GM18909 (cell line): ENCODE measurements at regions not wholly inside any gene's neighbourhood (a gene's known extent, or its start where the extent isn't known, plus 50 kb on each side); places are given as distances from the start of the nearest gene placed in this dataset.

Source experiments
- ATAC-seq: cut with Tn5 transposase; IDR thresholded peaks from one replicate; pipeline ENCODE4 v1.9.1; 2021; ENCODE audit warnings: mild to moderate bottlenecking; ENCODE audit not compliant: unreplicated experiment, poor library complexity

DNA sequence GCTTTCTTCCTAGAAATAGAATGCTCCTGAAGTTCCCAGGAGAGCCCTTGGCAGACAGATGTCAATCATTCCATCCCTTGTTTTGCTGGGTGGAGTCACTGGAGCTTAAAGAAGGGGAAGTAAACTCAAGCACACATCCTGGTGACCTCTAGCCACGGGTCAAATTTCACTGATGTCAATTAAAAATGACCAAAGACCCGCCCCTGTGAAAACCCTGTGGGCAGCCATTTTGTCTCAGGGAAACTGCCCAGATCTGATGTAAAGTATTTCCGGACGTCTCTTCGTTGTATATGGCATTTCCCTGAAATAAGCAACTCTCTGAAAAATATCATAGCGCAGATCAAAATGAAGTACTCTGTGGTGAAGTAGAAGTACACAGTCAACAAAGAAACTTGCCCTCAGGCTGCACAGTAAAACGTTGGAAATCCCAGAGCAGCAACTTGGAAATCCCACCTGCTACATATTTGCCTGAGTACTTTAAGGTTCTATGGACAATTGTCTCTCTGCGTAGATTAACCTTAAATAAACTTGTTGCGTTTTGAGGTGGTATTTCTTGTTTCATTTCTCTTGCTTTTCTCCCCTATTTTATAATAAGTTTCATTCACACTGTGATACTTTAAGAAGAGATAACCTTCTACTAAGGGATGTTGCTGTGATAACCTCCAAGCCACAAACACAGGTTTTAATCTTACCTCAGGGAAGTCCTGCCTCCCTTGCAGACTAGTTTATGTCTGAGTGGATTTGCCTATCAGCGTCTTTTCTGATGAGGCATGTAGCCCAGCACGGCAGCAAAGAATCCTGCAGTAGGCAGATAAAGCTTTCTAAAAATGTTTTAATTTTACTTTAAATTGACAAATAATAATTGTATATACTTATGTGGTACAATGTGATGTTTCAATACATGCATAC, 60.9 kb upstream of the PIP5K1B start:
- ATAC-seq = peak; percentile 74

DNA sequence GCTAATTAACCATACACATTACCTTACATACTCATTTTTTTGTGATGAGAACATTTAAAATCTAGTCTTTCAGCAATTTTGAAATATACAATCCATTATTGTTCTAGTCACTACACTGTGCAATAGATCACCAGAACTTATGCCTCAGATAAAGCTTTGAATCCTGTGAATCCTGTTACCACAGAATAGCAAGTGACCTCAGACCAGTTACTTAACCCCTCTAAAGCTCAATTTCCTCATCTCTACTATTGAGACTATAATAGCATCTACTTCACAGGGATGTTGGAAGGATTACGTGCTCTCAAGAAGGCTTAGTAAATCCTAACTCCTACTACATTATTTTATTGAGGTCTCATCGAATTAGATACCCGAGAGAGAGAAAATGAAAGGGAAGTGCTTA, 60.2 kb upstream of the PIP5K1B start:
- ATAC-seq = no peak

DNA sequence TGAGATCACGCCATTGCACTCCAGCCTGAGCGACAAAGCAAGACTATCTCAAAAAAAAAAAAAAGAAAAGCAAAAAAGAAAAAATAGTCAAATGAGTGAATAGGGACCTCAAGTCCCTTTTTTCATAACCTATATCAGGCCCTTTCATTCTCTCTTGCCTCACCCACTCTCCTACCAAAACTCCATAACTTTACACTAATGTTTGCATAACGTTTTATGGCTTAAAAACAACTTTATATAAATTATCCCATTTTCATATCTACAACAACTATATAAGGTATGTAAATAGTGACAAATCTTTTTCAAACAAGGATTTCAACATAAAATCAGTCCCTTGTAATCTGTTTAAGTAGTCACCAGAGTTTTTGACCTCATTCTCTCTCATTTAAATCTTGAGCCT, 56.9 kb upstream of the PIP5K1B start:
- ATAC-seq = no peak

DNA sequence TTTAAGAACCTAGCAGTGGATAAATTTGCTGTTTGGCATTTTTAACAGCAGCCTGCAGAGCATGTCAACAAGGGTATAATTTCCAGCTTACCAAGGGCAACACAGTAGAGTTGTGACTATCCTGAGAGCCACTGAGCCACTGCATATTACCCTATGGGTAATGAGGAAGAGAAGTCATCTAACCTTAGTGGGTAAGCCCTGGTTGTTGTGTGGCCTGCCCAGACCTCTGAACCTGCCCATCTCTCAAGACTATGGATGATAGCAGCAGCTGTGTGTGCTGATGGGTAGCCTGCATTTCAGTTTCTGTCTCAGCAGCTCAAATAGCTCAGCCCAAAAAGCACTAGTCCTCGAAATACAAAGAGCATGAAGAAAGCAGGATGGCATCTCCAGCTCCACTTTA, 56.1 kb upstream of the PIP5K1B start:
- ATAC-seq = peak; percentile 32

DNA sequence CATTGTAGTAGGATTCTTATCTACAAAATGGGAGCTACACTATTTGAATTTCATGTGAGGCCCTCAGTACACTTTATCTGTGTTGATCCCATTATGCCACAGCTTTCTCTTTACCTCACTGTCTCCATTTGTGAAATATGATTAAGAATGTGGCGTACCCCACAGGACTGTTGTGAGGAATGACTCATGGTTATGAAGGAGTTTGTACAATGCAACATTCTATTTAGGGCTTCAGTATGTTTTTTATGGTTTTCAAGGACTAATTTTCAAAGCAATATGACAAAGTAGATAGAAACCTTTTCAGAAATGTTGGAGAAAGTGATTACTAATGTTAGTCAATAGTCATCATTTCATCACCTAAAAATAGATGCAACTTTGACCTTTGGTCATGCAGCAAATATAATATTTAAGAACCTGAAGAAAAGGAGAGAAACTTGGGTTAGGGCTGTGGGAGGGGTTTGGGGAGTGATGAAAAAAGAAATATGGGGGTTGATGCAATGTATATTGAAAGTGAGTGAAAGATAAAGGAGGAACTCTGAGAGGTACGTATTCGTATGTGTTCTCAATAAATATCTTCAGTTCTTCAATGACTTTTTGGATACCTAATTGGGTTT, 53.7 kb upstream of the PIP5K1B start:
- no peak for ATAC-seq

DNA sequence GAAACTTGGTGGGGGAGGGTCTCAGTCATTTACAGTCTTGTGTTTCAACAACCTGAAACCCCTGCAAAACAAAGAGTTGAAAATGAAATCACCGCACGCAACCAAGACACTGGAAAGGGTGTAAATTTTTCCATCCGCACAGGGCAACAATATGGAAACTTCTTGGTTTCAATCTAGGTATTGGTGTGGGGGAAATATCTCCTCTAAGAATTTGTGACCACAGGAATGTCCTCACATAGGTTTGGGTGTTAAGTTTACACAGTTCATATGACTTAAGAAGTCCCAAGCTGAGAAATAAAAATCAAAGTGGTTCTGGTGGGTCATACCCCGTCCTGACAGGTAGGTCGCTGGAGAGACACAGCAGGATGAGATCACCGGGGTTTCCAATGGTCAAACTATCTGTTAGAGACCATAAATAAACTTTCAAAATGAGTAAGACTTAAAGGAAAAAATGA, 51.9 kb upstream of the PIP5K1B start:
- peak; percentile 85 for ATAC-seq

DNA sequence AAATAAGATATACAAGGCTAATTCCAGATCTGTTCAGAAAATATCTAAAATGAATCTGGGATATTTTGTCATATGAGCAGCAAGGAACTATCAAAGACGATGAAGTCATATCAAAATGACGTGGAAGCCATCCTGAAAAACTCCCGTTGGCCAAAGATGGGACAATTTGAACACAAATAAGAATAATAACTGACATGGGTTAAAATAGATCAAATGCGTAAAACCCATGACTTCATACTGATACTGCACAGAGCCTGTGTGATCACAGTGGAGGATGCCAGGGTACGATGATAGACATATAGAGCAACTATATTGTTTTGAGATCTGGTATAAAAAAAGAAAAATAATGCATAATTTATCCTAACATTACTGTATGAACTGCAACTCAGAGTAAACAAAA, 51.0 kb upstream of the PIP5K1B start:
- ATAC-seq = no peak
